ENCODE measurements at regions not wholly inside any gene's neighbourhood (a gene's known extent, or its start where the extent isn't known, plus 50 kb on each side); places are given as distances from the start of the nearest gene placed in this dataset.

DNA sequence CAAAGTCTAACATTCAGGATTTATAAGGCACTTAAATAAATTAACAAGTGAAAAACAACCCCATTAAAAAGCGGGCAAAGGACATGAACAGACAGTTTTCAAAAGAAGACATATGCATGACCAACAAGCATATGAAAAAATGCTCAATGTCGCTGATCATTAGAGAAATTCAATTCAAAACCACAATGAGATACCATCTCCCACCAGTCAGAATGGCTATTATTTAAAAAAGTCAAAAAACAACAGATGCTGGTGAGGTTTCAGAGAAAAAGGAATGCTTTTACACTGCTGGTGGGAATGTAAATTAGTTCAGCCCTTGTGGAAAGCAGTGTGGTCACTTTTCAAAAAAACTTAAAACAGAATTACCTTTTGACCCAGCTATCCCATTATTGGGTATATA, 60.7 kb upstream of the BDKRB2 start:
- peak; percentile 54 for DNase-seq (ENCODE audit: low read depth)

DNA sequence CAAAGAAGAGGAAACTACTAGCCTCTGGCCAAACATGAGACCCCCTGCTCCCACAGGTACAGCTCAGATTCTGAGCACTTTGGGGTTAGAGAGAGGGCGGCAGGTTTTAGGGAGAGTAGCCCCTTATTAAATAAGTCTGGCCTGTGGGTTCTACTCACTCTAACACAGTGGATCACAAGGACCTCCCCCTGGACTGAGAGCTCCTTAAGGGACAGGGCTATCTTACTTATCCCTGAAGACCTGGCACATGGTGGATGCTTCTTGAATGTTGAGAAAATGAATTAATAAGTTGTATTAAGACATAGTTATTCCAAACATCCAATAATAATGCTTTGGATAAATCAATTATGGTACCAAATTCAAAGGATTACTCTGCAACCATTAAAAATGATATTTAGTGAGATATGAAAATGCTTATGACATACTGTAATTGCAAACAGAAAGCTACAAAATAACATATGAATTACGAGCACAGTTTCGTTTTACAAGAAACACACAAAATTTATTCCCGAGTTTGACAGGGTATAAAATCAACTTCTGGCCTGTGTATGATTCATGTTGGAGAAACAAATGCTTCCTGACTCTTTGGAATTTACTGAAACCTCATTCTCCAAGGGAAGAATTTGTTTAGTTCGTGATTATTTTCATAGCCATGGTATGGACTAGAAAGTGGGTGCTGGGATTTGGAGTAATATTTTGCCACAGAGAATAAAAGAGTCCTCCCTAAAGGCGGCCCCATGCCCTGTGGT, 59.3 kb upstream of the BDKRB2 start:
- DNase-seq (ENCODE audit: low read depth), result peak; percentile 77

DNA sequence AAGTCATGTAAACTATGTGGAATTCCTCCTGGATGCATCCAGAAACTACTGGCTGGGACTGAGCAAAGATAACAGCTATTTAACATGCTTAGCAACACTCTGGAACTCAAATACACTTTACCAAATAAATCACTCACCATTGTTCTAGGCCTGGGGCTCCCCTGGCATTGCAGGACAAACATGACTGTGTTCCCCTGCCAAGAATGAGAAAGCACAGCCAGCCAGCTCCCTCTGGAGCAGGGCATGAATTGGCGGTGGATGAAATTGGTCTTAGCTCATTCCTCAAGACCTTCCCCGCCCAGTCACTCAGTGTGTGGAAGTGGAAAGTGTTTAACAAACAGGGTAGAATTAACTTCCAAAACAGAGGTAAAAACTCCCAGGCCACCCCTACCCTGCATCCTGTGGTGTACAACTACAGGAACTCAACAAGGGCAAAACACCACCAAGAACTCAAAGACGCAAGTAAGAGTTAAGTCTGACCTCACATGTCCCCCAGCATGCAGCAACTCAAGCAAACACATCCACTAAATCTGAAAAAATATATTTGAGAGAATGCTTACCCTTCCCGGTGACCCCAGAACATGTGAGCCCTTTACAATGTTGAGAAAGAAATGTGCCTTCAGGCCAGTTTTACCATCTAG, 58.4 kb upstream of the BDKRB2 start:
- peak; percentile 86 for DNase-seq (ENCODE audit: low read depth)

DNA sequence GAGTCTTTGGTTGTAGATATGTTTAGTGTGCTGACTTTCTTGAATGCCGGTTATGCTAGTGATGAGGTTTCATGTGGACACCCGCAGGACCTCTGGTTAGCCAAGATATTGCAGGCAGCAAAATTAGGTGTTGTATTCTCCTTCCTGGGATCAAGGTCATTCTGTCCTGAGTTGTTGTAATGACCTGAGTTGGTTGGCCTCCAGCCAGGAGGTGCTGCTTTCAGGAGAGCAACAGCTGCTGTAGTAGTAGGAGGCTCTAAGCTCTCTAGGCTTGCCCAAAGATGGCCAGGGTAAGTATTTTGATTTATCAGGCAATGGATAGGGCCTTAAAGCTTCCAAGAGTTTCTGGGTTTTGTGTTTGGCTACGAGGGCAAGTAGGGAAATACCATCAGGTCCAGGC, 56.0 kb upstream of the BDKRB2 start:
- DNase-seq (ENCODE audit: low read depth), result no peak

DNA sequence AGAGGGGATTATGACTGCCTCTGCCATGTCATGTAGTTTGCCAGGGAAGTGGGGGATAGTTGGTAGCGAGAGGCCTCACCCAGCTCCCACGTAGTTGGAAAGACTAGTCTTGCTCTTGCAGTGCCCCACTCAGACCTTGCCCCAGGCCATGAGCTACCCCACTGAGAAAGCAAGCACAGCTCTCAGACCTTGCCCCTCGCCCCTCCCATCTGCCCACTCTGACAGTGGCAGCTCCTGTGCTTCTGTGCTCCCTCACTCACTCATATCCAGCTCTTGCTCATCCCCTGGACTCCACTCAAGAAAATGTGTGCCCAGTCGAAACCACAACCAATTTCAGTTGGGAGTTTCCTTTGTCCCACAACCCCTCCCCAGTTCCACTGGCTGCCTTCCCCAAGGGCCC, 55.5 kb upstream of the BDKRB2 start:
- DNase-seq (ENCODE audit: low read depth), result peak; percentile 68

DNA sequence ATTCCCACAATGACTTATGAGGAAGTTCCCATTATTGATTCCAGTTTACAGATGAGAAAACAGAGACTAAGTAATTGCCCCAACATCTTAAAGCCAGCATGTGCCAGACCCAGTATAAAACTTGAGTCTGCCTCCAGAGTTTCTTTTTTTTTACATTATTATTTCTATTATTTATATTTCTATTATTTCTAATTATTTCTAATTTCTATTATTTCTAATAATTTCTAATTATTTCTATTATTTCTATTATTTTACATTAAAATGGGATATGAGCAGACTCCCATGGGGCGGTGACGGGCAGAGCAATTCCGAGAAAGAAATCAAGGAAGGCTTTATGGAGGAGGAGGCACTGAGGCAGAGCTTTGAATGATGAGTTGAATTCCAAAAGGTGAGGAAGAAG, 54.4 kb upstream of the BDKRB2 start:
- DNase-seq (ENCODE audit: low read depth), result no peak

DNA sequence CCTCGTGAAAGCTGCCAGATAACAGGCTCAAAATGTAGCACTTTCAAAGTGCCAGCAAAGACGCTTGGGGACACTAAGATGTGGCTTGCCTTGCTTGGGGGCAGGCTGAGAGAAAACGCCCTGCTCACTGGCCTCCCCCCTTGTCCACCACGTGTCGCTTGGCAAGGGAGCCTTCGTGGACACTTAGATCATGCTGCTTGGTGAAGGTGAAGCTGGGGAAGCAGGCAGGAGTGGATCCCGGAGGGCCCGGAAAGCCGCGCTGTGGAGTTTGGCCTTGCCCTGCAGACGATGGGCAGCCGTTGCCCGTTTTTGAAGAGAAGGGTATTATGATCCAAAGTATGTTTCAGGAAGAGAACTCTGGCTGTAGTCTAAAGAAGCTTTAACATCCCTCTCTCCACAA, 53.4 kb upstream of the BDKRB2 start:
- DNase-seq (ENCODE audit: low read depth), result no peak

DNA sequence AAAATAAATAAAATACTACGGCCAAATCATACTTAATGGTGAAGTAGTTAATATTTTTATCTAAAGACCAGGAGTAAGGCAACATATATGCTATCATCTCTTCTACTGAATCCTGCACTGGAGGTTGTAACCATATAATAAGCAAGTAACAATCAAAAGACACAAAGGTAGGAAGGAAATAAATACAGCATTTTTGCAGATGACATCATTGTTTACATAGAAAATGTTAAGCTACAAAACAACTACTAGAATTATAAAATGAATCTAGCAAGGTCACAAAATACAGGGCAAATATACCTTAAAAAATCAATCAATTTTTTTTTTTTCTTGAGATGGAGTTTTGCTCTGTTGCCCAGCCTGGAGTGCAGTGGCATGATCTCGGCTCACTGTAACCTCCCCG, 51.6 kb upstream of the BDKRB2 start:
- DNase-seq (ENCODE audit: low read depth), result no peak

All from RPMI7951 (cell line).